HG02943 (cell line): ENCODE measurements at regions not wholly inside any gene's neighbourhood (a gene's known extent, or its start where the extent isn't known, plus 50 kb on each side); places are given as distances from the start of the nearest gene placed in this dataset.

Source experiments
- ATAC-seq: cut with Tn5 transposase; IDR thresholded peaks from one replicate; pipeline ENCODE4 v1.9.1; 2021; ENCODE audit warnings: mild to moderate bottlenecking, low read depth, moderate library complexity; ENCODE audit not compliant: unreplicated experiment

GRCh38 chr3:148591525-148591924 lies 106.2 kb upstream of the AGTR1 start:
- no peak for ATAC-seq

- no peak for ATAC-seq
Observed at GRCh38 chr3:148598619-148599018, 99.1 kb upstream of the AGTR1 start.

- ATAC-seq: no peak
Observed at GRCh38 chr3:148599481-148599880, 98.2 kb upstream of the AGTR1 start.

- no peak for ATAC-seq
Observed at GRCh38 chr3:148600440-148600839, 97.3 kb upstream of the AGTR1 start.

GRCh38 chr3:148600902-148601765 lies 96.6 kb upstream of the AGTR1 start:
- ATAC-seq: no peak

- no peak for ATAC-seq
Observed at GRCh38 chr3:148601766-148602685, 95.7 kb upstream of the AGTR1 start.

GRCh38 chr3:148604270-148605085 lies 93.2 kb upstream of the AGTR1 start:
- ATAC-seq: no peak

- ATAC-seq: no peak
Observed at GRCh38 chr3:148605521-148605920, 92.2 kb upstream of the AGTR1 start.

GRCh38 chr3:148606979-148607378 lies 90.7 kb upstream of the AGTR1 start:
- no peak for ATAC-seq

- no peak for ATAC-seq
Observed at GRCh38 chr3:148607491-148607890, 90.2 kb upstream of the AGTR1 start.

- ATAC-seq: no peak
Observed at GRCh38 chr3:148612278-148612677, 85.4 kb upstream of the AGTR1 start.

GRCh38 chr3:148615382-148615781 lies 82.3 kb upstream of the AGTR1 start:
- ATAC-seq: no peak

GRCh38 chr3:148625095-148625736 lies 72.5 kb upstream of the AGTR1 start:
- no peak for ATAC-seq

- ATAC-seq: no peak
Observed at GRCh38 chr3:148625991-148626390, 71.7 kb upstream of the AGTR1 start.

GRCh38 chr3:148629006-148629405 lies 68.7 kb upstream of the AGTR1 start:
- ATAC-seq: no peak

GRCh38 chr3:148631124-148631903 lies 66.4 kb upstream of the AGTR1 start:
- ATAC-seq: no peak

- ATAC-seq: no peak
Observed at GRCh38 chr3:148641722-148642121, 56.0 kb upstream of the AGTR1 start.

GRCh38 chr3:148642214-148642613 lies 55.5 kb upstream of the AGTR1 start:
- ATAC-seq: no peak

- ATAC-seq: no peak
Observed at GRCh38 chr3:148642616-148643015, 55.1 kb upstream of the AGTR1 start.
